Neural progenitor cell (in vitro differentiated cells): ENCODE measurements at regions not wholly inside any gene's neighbourhood (a gene's known extent, or its start where the extent isn't known, plus 50 kb on each side); places are given as distances from the start of the nearest gene placed in this dataset.

Source experiments
- CTCF ChIP-seq: fragments of 200-600 bp; sonication (generic); IDR thresholded peaks from 2 replicates; pipeline ENCODE4 v1.5.1; 2017; ENCODE audit warnings: antibody characterized with exemption, mild to moderate bottlenecking
- EZH2phosphoT487 ChIP-seq: fragments of 200-600 bp; sonication (generic); IDR thresholded peaks from 2 replicates; pipeline ENCODE4 v1.6.1; 2017; ENCODE audit warnings: antibody characterized with exemption

GRCh38 chr1:68673771-68674170 lies 176.9 kb upstream of the DEPDC1 start:
- TF ChIP-seq CTCF (no peak), EZH2phosphoT487 (no peak)
